H1 (cell line): ENCODE measurements at regions not wholly inside any gene's neighbourhood (a gene's known extent, or its start where the extent isn't known, plus 50 kb on each side); places are given as distances from the start of the nearest gene placed in this dataset.

ENCODE experiments used
- CHD7 ChIP-seq: fragments of 300-600 bp; sonication (generic); IDR thresholded peaks from 2 replicates; pipeline ENCODE4 v1.7.1; 2012; ENCODE audit warnings: low read length, moderate library complexity, mild to moderate bottlenecking, inconsistent platforms; ENCODE audit not compliant: insufficient replicate concordance

GRCh38 chr12:42801271-42801670 lies 211.7 kb upstream of the PRICKLE1 start (continued):
- TF ChIP-seq CHD7 = no peak
